ENCODE measurements at regions not wholly inside any gene's neighbourhood (a gene's known extent, or its start where the extent isn't known, plus 50 kb on each side); places are given as distances from the start of the nearest gene placed in this dataset.

DNA sequence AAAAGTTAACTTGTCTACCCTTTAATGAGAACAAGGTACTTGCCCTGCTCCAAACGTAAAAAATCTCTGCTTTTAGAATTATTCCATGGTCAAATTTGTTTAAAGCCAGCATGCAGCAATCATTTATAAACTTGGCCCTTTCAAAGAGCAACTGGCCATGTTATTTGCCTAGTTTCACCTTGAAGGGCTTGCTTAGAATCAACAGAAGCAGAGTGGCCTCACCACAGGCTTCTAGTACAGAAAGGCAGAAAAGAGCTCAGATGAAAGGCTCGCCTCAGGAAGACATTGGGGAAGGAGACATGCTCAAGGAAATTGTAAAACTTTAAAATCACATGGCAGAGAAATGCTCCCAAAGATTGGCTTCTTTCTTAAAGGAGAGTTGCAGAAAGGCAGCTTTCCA is 53.8 kb upstream of the USP26 start:
- WGBS (ENCODE audit: low lambda C conversion rate): 0% methylated on average over 2 of the region's 2 CpGs
- POLR2A ChIA-PET: no interaction called here

More for the DNA sequence above, 53.8 kb upstream of the USP26 start:
- Histone ChIP-seq H3K9me3 (peaks cover 4% of the 10 kb centered on the region; the same call in 1 of the 2 replicates), H3K79me2 (ENCODE audit: insufficient read depth) (no peaks in the 10 kb centered on the region), H3K27me3 (ENCODE audit: insufficient read depth) (no peaks in the 10 kb centered on the region), H3K27ac (ENCODE audit: low read depth in 2 of 2, low read length in 1 of 2) (no peak overlapping the region), H3F3A (replicated peaks; ENCODE audit: insufficient read depth) (no peaks in the 10 kb centered on the region), H4K20me1 (ENCODE audit: insufficient read depth) (no peaks in the 10 kb centered on the region), H3K4me2 (no peak overlapping the region), H3K9ac (no peak overlapping the region), H3K4me3 (ENCODE audit: low read depth in 2 of 2, low read length in 1 of 2) (no peak overlapping the region), H3K9me2 (no peaks in the 10 kb centered on the region), H3K4me1 (ENCODE audit: control insufficient read depth in 1 of 2, insufficient read depth in 2 of 2, low read depth in 1 of 2, low read length in 1 of 2) (no peaks in the 10 kb centered on the region), H2AFZ (ENCODE audit: low read depth) (no peak overlapping the region), H3K36me3 (replicated peaks in 1 of 2; ENCODE audit: control insufficient read depth in 1 of 2, insufficient read depth in 2 of 2, low read length in 1 of 2) (no peaks in the 10 kb centered on the region)
- CTCF ChIA-PET: no interaction called here
- DNase-seq: no peak
- no peak for TF ChIP-seq GABPA (IDR thresholded peaks at IDR 0.05; ENCODE audit: low read depth)

Small RNAs in the stretch of these regions (small RNA-seq; reads per million reads assigned to genes)
- gene RF00393: 0 reads per million in 7 experiments

Measured in SK-N-SH (cell line).